ENCODE measurements at regions not wholly inside any gene's neighbourhood (a gene's known extent, or its start where the extent isn't known, plus 50 kb on each side); places are given as distances from the start of the nearest gene placed in this dataset.

DNA sequence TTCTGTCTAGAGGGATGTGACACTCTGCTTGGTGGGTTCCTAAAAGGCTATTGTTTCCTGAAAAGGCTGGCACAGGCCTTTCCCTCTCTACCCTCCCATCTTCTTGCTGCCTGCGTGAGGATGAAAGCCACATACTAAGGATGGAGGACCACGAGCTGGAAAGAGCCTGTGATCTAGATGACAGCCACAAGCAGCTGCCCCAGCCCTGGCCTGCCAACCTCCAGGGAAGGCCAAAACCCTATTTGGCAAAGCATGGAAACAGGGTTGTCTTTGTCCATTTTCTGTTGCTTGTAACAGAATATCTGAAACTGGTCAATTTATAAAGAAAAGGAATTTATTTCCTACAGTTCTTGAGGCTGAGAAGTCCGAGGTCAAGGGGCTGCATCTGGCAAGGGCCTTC is 144.5 kb downstream of the FBLN2 start:
- Histone ChIP-seq H3K4me1 (ENCODE audit: insufficient read depth, insufficient read length) (peaks cover 3% of the 10 kb centered on the region), H3K4me3 (ENCODE audit: insufficient read length, low read depth) (no peak overlapping the region), H3K9me3 (ENCODE audit: insufficient read depth, low read length) (no peaks in the 10 kb centered on the region), H3K9ac (ENCODE audit: insufficient read length, low read depth) (no peak overlapping the region), H3K36me3 (ENCODE audit: insufficient read depth, insufficient read length, low read length) (no peaks in the 10 kb centered on the region), H3K27me3 (ENCODE audit: insufficient read depth, insufficient read length) (peaks cover 9% of the 10 kb centered on the region)
- TF ChIP-seq YY1 (IDR thresholded peaks at IDR 0.05; ENCODE audit: insufficient read depth, insufficient read length), result no peak
- TF ChIP-seq ZNF274 (IDR thresholded peaks at IDR 0.05; ENCODE audit: low read depth, low read length), result no peak
- no peak for TF ChIP-seq SUZ12 (IDR thresholded peaks at IDR 0.05; ENCODE audit: extremely low read depth, insufficient read depth, insufficient read length)
- no peak for DNase-seq (ENCODE audit: low read depth, low spot score)

DNA sequence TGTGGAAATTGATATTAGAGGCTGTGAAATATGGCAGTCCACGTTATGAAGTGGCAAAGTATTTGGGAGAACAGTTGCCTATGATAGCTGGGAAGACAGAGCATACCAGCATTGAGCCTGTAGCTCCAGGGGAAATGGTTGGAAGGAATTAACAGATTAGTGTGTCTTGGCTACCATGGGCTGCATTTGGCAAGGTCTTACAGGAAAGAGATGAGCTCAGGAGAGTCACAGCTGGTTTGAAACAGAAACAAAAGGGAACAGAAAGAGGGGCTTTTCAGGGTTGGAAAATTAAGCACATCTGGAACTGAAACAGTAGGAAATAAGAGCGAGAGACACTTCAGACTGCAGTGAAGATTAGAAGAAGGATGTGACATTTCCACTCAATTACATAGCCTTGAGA is 141.7 kb downstream of the FBLN2 start:
- Histone ChIP-seq H3K27me3 (ENCODE audit: insufficient read depth, insufficient read length) (peaks cover 9% of the 10 kb centered on the region), H3K4me1 (ENCODE audit: insufficient read depth, insufficient read length) (peaks cover 9% of the 10 kb centered on the region), H3K36me3 (ENCODE audit: insufficient read depth, insufficient read length, low read length) (no peaks in the 10 kb centered on the region), H3K9ac (ENCODE audit: insufficient read length, low read depth) (no peak overlapping the region), H3K4me3 (ENCODE audit: insufficient read length, low read depth) (no peak overlapping the region), H3K9me3 (ENCODE audit: insufficient read depth, low read length) (no peaks in the 10 kb centered on the region)
- no peak for TF ChIP-seq SUZ12 (IDR thresholded peaks at IDR 0.05; ENCODE audit: extremely low read depth, insufficient read depth, insufficient read length)
- no peak for TF ChIP-seq ZNF274 (IDR thresholded peaks at IDR 0.05; ENCODE audit: low read depth, low read length)
- no peak for TF ChIP-seq YY1 (IDR thresholded peaks at IDR 0.05; ENCODE audit: insufficient read depth, insufficient read length)
- no peak for DNase-seq (ENCODE audit: low read depth, low spot score)

DNA sequence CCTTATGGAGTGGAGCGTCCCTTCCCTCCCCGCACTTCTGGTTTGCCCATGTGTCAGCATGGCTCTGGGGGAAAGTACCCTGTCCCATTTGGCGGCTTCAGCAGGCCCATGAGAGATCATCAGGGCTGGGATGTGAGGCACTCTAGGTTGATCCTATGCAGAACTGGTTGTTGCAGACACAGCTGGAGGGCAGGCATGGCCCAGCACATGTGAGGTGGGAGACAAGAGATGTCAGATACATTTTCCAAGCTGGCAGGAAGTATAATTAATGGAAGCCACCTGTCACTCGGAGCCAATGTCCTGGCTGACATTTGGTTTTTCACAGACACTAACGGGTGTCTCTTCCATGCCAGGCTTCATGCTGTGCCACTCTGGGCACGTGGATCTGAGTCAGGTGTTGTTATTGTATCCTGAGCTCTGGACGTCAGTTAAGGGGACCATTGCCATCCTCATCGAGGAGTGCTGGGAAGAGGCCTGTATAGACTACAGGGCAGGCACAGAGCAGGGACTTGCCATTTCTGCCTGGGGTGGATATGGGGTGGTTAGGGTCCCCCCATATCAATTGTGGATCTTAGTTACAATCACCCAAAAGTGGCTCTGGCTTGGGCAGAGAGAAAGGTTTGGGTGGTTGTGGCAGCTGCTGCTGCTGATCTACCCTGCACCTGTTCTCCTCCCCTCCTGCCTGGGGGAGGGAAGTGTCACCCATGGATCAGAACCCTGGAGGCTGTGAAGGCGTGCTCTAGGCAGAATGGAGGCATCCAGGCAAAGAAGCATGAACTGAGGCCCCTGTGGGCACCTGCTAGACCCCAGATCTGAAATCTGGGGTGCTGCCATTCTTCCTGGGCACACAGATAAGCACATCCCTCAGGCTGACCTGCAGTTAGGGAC is 140.7 kb downstream of the FBLN2 start:
- TF ChIP-seq YY1 (IDR thresholded peaks at IDR 0.05; ENCODE audit: insufficient read depth, insufficient read length), result no peak
- no peak for DNase-seq (ENCODE audit: low read depth, low spot score)

DNA sequence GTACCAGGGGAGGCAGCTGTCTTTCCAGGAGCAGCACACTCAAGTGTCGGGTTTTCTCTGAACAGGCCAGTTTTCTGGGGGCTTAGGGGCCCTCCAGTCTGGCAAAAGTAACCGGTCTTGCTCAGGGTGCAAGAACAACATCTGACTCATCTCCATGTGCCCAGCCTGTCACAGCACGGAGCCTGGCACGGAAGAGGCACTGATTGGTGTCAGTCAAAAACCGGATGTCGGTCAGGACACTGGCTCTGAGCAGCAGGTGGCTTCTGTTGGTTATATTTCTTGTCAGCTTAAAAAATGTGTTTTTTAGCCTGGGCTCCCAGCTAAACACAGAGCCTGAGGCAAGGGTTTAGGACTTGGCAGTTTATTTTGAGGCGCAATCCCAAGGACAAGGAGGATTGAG is 139.9 kb downstream of the FBLN2 start:
- DNase-seq (ENCODE audit: low read depth, low spot score), result no peak
- Histone ChIP-seq H3K27me3 (ENCODE audit: insufficient read depth, insufficient read length) (peaks cover 3% of the 10 kb centered on the region), H3K4me1 (ENCODE audit: insufficient read depth, insufficient read length) (peaks cover 14% of the 10 kb centered on the region), H3K9me3 (ENCODE audit: insufficient read depth, low read length) (no peaks in the 10 kb centered on the region), H3K4me3 (ENCODE audit: insufficient read length, low read depth) (no peak overlapping the region), H3K9ac (ENCODE audit: insufficient read length, low read depth) (no peak overlapping the region), H3K36me3 (ENCODE audit: insufficient read depth, insufficient read length, low read length) (no peaks in the 10 kb centered on the region)
- TF ChIP-seq SUZ12 (IDR thresholded peaks at IDR 0.05; ENCODE audit: extremely low read depth, insufficient read depth, insufficient read length), result no peak
- TF ChIP-seq ZNF274 (IDR thresholded peaks at IDR 0.05; ENCODE audit: low read depth, low read length), result no peak
- TF ChIP-seq YY1 (IDR thresholded peaks at IDR 0.05; ENCODE audit: insufficient read depth, insufficient read length), result no peak

More for the DNA sequence above, 140.7 kb downstream of the FBLN2 start:
- Histone ChIP-seq H3K4me3 (ENCODE audit: insufficient read length, low read depth) (no peak overlapping the region), H3K9me3 (ENCODE audit: insufficient read depth, low read length) (no peaks in the 10 kb centered on the region), H3K9ac (ENCODE audit: insufficient read length, low read depth) (no peak overlapping the region), H3K36me3 (ENCODE audit: insufficient read depth, insufficient read length, low read length) (no peaks in the 10 kb centered on the region), H3K27me3 (ENCODE audit: insufficient read depth, insufficient read length) (peaks cover 9% of the 10 kb centered on the region), H3K4me1 (ENCODE audit: insufficient read depth, insufficient read length) (peaks cover 13% of the 10 kb centered on the region)

DNA sequence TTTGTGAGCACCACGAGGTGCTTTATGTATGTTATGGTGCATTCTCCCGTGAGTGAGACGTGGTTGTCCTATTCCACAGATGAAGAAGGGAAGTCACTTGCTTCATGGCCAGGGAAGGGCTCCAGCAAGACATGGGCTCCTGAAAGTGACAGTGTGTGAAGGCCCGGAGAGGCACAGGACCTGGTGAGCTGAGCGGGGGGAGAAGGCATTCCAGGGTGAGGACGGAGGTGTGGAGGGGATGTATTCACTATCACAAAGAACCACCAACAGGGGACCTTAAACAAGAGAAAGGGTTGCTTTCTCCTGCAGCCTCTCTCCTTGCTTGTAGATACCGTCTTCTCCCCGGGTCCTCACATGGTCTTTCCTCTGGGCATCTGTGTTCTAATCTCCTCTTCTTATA is 139.1 kb downstream of the FBLN2 start:
- H3K4me3 ChIP-seq (ENCODE audit: insufficient read length, low read depth), result no peak overlapping the region
- H3K9ac ChIP-seq (ENCODE audit: insufficient read length, low read depth), result no peak overlapping the region
- DNase-seq (ENCODE audit: low read depth, low spot score), result no peak
- peaks cover 15% of the 10 kb centered on the region for H3K4me1 ChIP-seq (ENCODE audit: insufficient read depth, insufficient read length)
- no peak for TF ChIP-seq SUZ12 (IDR thresholded peaks at IDR 0.05; ENCODE audit: extremely low read depth, insufficient read depth, insufficient read length)
- no peak for TF ChIP-seq ZNF274 (IDR thresholded peaks at IDR 0.05; ENCODE audit: low read depth, low read length)
- TF ChIP-seq YY1 (IDR thresholded peaks at IDR 0.05; ENCODE audit: insufficient read depth, insufficient read length), result no peak
- H3K9me3 ChIP-seq (ENCODE audit: insufficient read depth, low read length), result no peaks in the 10 kb centered on the region
- peaks cover 1% of the 10 kb centered on the region for H3K27me3 ChIP-seq (ENCODE audit: insufficient read depth, insufficient read length)
- H3K36me3 ChIP-seq (ENCODE audit: insufficient read depth, insufficient read length, low read length), result no peaks in the 10 kb centered on the region
